DND-41 (cell line): ENCODE measurements at regions not wholly inside any gene's neighbourhood (a gene's known extent, or its start where the extent isn't known, plus 50 kb on each side); places are given as distances from the start of the nearest gene placed in this dataset.

ENCODE experiments used
- CTCF ChIP-seq: IDR thresholded peaks from 2 replicates; pipeline ENCODE4 v1.5.1; 2012; ENCODE audit warnings: borderline replicate concordance, low read length, moderate library complexity, mild to moderate bottlenecking; ENCODE audit not compliant: poor library complexity, severe bottlenecking; ENCODE audit errors: extremely low read depth
- EZH2 ChIP-seq: IDR thresholded peaks from 3 replicates; pipeline ENCODE4 v1.6.1; 2012; ENCODE audit warnings: borderline replicate concordance, low read depth, mild to moderate bottlenecking, moderate library complexity, low read length, inconsistent platforms; ENCODE audit not compliant: severe bottlenecking

- TF ChIP-seq CTCF (no peak), EZH2 (no peak)
Observed at GRCh38 chr18:75125382-75126331, 83.3 kb downstream of the PTGR3 start.
